ENCODE measurements at regions not wholly inside any gene's neighbourhood (a gene's known extent, or its start where the extent isn't known, plus 50 kb on each side); places are given as distances from the start of the nearest gene placed in this dataset.

- TF ChIP-seq, protein P1, sequence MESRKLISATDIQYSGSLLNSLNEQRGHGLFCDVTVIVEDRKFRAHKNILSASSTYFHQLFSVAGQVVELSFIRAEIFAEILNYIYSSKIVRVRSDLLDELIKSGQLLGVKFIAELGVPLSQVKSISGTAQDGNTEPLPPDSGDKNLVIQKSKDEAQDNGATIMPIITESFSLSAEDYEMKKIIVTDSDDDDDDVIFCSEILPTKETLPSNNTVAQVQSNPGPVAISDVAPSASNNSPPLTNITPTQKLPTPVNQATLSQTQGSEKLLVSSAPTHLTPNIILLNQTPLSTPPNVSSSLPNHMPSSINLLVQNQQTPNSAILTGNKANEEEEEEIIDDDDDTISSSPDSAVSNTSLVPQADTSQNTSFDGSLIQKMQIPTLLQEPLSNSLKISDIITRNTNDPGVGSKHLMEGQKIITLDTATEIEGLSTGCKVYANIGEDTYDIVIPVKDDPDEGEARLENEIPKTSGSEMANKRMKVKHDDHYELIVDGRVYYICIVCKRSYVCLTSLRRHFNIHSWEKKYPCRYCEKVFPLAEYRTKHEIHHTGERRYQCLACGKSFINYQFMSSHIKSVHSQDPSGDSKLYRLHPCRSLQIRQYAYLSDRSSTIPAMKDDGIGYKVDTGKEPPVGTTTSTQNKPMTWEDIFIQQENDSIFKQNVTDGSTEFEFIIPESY (IDR thresholded peaks at IDR 0.05), result no peak
- TF ChIP-seq YY1 (IDR thresholded peaks at IDR 0.05), result no peak
Measured at GRCh38 chr3:18499301-18499700, 74.2 kb upstream of the SATB1 start (continued).

- H3K9me3 ChIP-seq (ENCODE audit: control insufficient read depth in 4 of 4, low read length in 3 of 4), result no peaks in the 10 kb centered on the region
- no peaks in the 10 kb centered on the region for H3K27me3 ChIP-seq (ENCODE audit: control insufficient read depth in 4 of 4, insufficient read depth in 4 of 4, low read length in 3 of 4)
- no peak overlapping the region for H3K4me3 ChIP-seq (ENCODE audit: low read depth in 1 of 3, low read length in 3 of 3)
- H3K36me3 ChIP-seq (ENCODE audit: control insufficient read depth in 4 of 4, insufficient read depth in 3 of 4, low read depth in 1 of 4, low read length in 3 of 4), result no peaks in the 10 kb centered on the region
- H3K4me1 ChIP-seq (ENCODE audit: control insufficient read depth in 4 of 4, insufficient read depth in 4 of 4, low read length in 3 of 4), result no peaks in the 10 kb centered on the region
- TF ChIP-seq TAF1 (conservative IDR thresholded peaks at IDR 0.05), result no peak
- no peak for TF ChIP-seq FOXA2 (IDR thresholded peaks at IDR 0.05)
- TF ChIP-seq, protein P2, sequence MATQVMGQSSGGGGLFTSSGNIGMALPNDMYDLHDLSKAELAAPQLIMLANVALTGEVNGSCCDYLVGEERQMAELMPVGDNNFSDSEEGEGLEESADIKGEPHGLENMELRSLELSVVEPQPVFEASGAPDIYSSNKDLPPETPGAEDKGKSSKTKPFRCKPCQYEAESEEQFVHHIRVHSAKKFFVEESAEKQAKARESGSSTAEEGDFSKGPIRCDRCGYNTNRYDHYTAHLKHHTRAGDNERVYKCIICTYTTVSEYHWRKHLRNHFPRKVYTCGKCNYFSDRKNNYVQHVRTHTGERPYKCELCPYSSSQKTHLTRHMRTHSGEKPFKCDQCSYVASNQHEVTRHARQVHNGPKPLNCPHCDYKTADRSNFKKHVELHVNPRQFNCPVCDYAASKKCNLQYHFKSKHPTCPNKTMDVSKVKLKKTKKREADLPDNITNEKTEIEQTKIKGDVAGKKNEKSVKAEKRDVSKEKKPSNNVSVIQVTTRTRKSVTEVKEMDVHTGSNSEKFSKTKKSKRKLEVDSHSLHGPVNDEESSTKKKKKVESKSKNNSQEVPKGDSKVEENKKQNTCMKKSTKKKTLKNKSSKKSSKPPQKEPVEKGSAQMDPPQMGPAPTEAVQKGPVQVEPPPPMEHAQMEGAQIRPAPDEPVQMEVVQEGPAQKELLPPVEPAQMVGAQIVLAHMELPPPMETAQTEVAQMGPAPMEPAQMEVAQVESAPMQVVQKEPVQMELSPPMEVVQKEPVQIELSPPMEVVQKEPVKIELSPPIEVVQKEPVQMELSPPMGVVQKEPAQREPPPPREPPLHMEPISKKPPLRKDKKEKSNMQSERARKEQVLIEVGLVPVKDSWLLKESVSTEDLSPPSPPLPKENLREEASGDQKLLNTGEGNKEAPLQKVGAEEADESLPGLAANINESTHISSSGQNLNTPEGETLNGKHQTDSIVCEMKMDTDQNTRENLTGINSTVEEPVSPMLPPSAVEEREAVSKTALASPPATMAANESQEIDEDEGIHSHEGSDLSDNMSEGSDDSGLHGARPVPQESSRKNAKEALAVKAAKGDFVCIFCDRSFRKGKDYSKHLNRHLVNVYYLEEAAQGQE (IDR thresholded peaks at IDR 0.05), result no peak
- no peak for TF ChIP-seq YY1 (IDR thresholded peaks at IDR 0.05)
- no peak for TF ChIP-seq MAX (IDR thresholded peaks at IDR 0.05)
- no peak for TF ChIP-seq EGR1 (IDR thresholded peaks at IDR 0.05; ENCODE audit: low read depth in 2 of 2)
- TF ChIP-seq RXRA (IDR thresholded peaks at IDR 0.05), result no peak
- TF ChIP-seq SP1 (IDR thresholded peaks at IDR 0.05), result no peak
- TF ChIP-seq, protein P1 (IDR thresholded peaks at IDR 0.05), result no peak
- TF ChIP-seq NR2F2 (IDR thresholded peaks at IDR 0.05), result no peak
- TF ChIP-seq JUND (IDR thresholded peaks at IDR 0.05), result no peak
- TF ChIP-seq FOXA1 (IDR thresholded peaks at IDR 0.05), result no peak
- TF ChIP-seq HNF4A (conservative IDR thresholded peaks at IDR 0.05), result no peak
- TF ChIP-seq, protein P3, sequence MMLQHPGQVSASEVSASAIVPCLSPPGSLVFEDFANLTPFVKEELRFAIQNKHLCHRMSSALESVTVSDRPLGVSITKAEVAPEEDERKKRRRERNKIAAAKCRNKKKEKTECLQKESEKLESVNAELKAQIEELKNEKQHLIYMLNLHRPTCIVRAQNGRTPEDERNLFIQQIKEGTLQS (IDR thresholded peaks at IDR 0.05), result no peak
- TF ChIP-seq GABPA (IDR thresholded peaks at IDR 0.05 in 1 of 2, conservative IDR thresholded peaks at IDR 0.05 in 1 of 2), result no peak
- no peak for TF ChIP-seq HNF4G (IDR thresholded peaks at IDR 0.05)
- no peak for TF ChIP-seq RAD21 (IDR thresholded peaks at IDR 0.05)
- DNase-seq (ENCODE audit: low spot score), result no peak
- 88% methylated on average over 1 of the region's 1 CpG for WGBS
- no peak overlapping the region for H3K9ac ChIP-seq (ENCODE audit: low read depth in 1 of 2, low read length in 2 of 2)
- H3K27ac ChIP-seq (ENCODE audit: low read depth in 1 of 2, low read length in 2 of 2), result no peak overlapping the region
Measured at GRCh38 chr3:18494251-18494650, 69.1 kb upstream of the SATB1 start.

Measured in liver (tissue), 7 donors.